ENCODE measurements at regions not wholly inside any gene's neighbourhood (a gene's known extent, or its start where the extent isn't known, plus 50 kb on each side); places are given as distances from the start of the nearest gene placed in this dataset.

DNA sequence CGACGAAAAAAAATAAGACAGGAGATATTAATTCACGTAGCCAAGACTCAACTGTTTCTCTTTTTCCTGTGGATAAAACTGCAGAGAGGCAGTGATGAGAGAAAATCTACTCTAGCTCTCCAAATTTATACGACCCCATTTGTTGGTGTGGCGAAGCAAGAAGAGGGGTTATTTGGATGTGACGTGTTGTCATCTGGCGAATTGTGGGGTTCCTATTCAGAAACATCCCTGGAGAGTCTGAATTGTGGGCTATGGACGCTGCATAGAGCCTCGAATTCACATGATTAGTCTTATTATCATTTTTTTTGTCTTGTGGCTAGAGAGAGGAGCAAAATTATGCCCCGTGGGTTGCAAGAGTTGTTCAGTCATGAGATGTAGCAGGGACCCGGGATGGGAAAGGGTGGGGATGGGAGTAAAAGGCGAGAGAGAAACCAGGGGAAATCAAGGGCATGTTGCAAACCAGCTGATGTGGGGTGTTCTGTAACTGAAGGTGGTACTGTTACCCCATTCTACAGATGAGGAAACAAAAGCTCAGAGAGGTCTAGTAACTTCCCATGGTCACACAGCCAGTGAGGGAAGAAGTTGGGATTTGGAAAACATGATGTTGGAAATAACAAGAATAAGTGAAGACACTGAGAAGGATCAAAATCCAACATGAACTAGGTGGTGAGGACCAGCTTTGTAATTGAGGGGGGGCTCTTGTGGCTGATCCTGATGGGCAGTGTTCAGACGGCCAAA is 69.2 kb upstream of the SFMBT2 start:
- TF ChIP-seq, protein P1, sequence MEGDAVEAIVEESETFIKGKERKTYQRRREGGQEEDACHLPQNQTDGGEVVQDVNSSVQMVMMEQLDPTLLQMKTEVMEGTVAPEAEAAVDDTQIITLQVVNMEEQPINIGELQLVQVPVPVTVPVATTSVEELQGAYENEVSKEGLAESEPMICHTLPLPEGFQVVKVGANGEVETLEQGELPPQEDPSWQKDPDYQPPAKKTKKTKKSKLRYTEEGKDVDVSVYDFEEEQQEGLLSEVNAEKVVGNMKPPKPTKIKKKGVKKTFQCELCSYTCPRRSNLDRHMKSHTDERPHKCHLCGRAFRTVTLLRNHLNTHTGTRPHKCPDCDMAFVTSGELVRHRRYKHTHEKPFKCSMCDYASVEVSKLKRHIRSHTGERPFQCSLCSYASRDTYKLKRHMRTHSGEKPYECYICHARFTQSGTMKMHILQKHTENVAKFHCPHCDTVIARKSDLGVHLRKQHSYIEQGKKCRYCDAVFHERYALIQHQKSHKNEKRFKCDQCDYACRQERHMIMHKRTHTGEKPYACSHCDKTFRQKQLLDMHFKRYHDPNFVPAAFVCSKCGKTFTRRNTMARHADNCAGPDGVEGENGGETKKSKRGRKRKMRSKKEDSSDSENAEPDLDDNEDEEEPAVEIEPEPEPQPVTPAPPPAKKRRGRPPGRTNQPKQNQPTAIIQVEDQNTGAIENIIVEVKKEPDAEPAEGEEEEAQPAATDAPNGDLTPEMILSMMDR (IDR thresholded peaks at IDR 0.05): no peak
- Histone ChIP-seq H3K4me3 (no peak overlapping the region), H3K27ac (no peak overlapping the region)
- DNase-seq (ENCODE audit: low spot score): no peak

DNA sequence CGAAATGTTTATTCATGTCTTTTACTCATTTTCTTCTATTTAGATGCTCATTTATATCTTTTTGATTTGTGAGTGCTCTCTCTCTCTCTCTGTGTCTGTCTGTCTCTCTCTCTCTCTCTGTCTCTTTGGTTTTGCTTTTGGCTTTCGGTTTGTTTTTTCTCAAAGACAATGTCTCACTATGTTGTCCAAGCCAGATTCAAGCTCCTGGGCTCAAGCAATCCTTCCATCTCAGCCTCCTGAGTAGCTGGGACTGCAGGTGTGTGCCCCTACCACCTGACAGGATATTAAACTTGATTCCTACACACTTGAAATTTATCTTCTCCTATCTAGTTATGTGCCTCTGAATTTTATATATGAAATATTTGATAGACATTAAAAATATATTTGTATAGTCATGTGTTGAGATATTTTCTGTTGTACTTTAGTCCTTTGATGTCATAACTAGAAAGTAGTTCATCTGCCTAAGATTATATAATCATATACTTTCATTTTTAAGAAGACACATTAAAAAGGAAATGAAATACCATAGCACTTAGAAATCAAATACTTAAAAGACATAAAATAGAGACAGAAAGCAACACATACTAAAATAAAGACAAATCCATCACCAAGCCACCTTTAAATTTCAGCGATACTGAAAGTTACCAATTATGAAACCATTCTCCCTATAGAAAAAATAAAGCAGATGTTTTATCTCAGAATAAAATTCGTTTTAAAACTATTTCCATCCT is 68.1 kb upstream of the SFMBT2 start:
- H3K4me3 ChIP-seq: no peak overlapping the region
- TF ChIP-seq, protein P1 (IDR thresholded peaks at IDR 0.05): no peak
- H3K27ac ChIP-seq: no peak overlapping the region
- DNase-seq (ENCODE audit: low spot score): no peak

DNA sequence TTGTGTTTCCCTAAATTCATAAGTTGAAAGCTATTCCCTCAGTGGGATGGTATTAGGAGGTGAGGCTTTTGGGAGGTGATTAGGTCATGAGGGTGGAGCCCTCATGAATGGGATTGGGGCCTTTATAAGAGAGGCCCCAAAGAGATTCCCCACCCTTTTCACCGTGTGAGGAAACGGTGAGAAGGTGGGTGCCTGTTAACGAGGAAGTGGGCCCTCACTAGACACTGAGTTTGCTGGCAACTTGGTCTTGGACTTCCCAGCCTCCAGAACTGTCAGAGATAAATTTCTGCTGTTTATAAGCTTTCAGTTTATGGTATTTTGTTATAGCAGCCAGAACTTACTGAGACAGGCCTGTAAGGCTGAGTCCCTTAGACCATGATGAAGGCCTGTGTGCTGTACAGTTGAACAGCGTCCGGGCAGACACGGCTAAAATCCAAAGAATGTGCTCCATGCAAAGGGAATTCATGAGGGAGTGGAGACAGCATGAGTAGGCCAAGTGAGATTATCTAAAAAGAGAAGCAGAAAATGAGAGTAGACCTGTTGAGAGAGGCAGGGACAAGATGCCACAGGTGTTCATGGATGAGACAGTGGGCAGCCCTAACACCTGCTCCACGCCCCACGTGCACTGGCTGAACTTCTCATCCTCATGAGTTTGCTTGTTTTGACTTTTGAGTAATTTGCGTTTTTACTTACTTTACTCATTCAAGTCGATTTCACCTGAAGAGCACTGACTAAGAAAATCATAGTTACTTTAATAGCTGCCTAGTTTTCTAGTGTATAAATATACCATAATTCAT is 66.9 kb upstream of the SFMBT2 start:
- DNase-seq (ENCODE audit: low spot score): no peak
- TF ChIP-seq, protein P1 (IDR thresholded peaks at IDR 0.05): no peak
- no peak overlapping the region for H3K4me3 ChIP-seq
- H3K27ac ChIP-seq: no peak overlapping the region

DNA sequence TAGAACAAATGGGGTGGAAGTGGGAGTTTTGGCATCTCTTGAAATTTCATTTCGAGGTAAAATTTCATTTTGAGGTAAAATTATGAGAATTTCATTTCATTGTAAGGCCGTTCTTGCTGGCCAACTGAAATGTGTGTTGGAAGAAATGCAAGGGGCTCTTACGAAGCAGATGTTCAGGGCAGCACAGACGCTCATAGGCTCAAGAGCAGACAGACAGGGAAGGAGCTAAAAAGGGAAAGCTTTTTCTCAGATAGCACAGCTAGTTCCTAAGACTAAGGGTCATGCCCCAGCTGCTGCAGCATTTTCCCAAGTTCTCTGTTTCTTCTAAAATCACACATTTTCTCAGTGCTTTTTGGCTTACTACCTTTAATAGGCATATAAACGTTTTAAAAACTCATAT is 65.1 kb upstream of the SFMBT2 start:
- TF ChIP-seq, protein P1 (IDR thresholded peaks at IDR 0.05): no peak
- Histone ChIP-seq H3K27ac (no peak overlapping the region), H3K4me3 (peak overlapping the region; percentile 3)
- DNase-seq (ENCODE audit: low spot score): no peak

DNA sequence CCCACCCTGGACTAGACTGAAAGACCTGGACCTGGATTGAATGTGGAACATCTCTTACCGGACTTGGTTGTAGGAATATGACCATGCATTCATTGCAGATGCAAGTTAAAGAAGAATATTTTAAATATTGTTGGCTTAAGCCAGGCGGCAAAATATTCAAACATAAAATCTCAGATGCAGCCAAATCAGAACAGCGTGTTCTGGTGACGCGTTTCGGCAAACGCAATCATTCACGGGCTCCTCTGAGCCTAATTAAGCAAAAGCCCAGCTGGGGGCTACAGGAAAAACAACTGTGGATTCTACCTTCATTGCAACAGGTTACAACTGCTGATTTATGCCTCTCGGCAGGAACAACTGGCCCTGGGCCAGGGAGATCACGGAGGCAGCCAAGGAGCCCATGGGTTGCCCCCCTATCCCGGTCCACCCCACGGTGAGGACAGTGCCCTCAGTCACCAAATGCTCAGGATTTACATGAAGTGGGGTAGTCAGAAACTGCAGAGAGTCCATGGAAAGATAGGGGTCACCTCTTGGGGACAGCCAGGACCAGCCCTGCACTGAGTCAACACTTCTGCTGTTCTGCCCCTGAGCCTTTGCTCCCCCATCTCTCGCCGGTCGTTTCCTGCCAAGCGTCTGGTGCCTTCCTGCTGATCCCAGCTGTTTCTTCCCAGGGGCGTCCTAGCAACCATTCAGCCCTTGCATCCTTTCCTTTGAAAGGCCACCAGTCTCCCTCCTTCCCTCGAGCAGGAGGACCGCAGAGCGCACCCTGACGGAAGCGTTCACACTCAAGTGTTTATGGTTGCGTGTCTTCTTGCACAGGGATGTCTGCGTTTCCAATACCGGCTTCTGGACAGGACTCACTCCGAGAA is 64.4 kb upstream of the SFMBT2 start:
- Histone ChIP-seq H3K4me3 (peak overlapping the region; percentile 3), H3K27ac (no peak overlapping the region)
- no peak for DNase-seq (ENCODE audit: low spot score)
- TF ChIP-seq, protein P1 (IDR thresholded peaks at IDR 0.05): no peak

DNA sequence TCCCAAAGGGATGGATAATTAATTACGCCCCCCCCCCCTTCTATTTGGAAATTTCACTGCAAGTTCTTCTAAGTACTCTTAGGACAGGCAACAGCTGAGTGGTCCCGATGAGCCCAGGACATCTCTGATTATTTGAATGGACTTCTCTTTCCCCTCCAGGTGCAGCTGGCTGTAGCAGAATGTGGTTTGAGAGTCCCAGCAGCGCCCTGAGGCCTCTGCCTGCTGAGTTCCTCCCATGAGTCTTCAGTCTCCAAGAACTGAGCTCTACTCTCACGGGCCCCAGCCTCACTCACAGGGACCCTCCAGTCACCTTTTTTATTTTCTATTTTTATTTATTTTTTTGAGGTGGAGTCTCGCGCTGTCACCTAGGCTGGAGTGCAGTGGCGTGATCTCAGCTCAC is 63.6 kb upstream of the SFMBT2 start:
- no peak for DNase-seq (ENCODE audit: low spot score)
- H3K27ac ChIP-seq: no peak overlapping the region
- H3K4me3 ChIP-seq: no peak overlapping the region
- TF ChIP-seq, protein P1 (IDR thresholded peaks at IDR 0.05): no peak

Data from coronary artery (tissue), 2 donors.